ENCODE measurements at regions not wholly inside any gene's neighbourhood (a gene's known extent, or its start where the extent isn't known, plus 50 kb on each side); places are given as distances from the start of the nearest gene placed in this dataset.
"Not testable (repeated sequence)": the region's sequence is repeated elsewhere in the genome, so short reads cannot be mapped to it uniquely, and the experiment has no call there.

DNA sequence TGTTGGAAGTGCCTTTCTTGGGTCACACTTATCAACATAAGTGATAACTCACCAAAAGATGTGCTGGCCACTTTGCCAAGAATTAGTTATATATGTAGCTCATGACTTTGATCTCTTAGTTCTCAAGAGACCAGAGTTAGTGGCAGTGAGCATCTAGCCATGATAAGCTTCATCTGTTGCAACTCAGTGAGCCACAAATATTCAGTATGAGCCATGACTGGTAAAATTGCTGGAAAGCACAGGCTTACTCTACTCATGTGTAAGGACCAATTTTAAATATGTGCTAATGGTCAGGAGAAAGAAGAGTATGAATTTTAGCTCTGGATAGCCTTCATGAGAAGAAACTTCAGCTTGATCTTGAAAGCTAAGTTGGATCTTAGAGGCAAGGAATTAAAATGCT lies 59.4 kb upstream of the TLL1 start:
- no peak for DNase-seq (ENCODE audit: extremely low read depth, low read depth, low spot score)

DNA sequence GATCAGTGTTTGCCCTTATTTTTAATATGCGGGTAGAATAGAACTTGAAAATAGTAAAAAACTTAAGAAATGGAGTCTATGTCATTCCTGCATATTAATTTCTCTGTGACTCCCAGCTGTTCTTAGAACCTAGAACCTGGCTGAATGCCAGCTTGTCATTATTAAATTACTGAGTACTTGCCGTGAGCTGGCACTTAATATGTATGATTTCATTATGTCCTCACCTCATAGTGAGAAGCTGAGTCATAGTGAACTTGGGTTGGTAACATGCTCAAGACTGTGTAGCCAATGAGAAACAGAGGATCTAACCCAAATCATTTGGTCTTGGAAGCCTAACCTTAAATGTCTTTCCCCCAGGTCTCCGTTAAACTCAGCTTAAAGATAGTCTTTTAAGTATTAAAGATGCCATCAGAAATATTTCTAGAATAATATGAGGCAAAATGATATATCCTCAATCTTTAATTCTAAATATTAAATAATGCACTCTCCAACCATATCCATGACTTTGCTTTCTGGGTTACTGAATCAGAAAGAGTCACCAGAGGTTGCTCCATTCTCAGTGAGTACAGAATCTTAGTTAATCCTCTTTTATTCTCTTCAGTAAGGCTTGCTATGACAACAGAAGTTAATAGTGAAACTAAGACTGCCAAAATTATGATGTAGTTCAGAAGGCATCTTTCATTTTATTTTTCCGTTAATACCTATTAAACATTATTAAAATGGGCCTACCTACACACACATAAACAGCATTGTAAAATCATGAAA lies 58.6 kb upstream of the TLL1 start:
- DNase-seq (ENCODE audit: extremely low read depth, low read depth, low spot score) = peak; percentile 34

DNA sequence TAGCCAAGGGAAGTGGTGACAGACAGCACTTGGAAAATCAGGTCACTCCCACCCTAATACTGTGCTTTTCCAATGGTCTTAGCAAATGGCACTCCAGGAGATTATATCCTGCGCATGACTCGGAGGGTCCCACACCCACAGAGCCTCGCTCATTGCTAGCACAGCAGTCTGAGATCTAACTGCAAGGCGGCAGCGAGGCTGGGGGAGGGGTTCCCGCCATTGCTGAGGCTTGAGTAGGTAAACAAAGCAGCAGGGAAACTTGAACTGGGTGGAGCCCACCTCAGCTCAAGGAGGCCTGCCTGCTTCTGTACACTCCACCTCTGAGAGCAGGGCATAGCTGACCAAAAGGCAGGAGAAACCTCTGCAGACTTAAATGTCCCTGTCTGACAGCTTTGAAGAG lies 53.9 kb upstream of the TLL1 start:
- not testable (repeated sequence) for DNase-seq (ENCODE audit: extremely low read depth, low read depth, low spot score)
